Right forelimb (tissue), 1 donor: ENCODE measurements at regions not wholly inside any gene's neighbourhood (a gene's known extent, or its start where the extent isn't known, plus 50 kb on each side); places are given as distances from the start of the nearest gene placed in this dataset.

Source experiments
- DNase-seq: peaks from one replicate; pipeline ENCODE4 v3.0.0-alpha.2; 2018

DNA sequence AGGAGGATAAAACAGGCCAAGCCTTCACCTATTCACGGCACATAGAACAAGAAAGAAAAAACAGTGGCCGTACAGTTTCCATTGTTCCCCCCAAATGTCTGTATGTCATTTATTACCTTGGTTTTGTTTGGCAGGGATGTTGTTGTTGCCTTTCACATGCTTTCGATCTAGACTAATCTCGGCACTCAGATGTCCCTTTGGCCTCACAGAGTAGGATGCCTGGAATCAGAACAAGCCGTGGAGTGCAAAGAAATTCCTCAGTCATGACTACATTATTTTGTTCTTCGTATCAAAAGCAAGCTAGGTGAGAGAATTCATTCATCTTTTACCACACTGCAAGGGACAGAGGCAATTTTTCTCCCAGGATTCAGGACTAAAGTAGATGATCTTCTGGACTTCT is 106.9 kb downstream of the SMIM20 start:
- DNase-seq = no peak

DNA sequence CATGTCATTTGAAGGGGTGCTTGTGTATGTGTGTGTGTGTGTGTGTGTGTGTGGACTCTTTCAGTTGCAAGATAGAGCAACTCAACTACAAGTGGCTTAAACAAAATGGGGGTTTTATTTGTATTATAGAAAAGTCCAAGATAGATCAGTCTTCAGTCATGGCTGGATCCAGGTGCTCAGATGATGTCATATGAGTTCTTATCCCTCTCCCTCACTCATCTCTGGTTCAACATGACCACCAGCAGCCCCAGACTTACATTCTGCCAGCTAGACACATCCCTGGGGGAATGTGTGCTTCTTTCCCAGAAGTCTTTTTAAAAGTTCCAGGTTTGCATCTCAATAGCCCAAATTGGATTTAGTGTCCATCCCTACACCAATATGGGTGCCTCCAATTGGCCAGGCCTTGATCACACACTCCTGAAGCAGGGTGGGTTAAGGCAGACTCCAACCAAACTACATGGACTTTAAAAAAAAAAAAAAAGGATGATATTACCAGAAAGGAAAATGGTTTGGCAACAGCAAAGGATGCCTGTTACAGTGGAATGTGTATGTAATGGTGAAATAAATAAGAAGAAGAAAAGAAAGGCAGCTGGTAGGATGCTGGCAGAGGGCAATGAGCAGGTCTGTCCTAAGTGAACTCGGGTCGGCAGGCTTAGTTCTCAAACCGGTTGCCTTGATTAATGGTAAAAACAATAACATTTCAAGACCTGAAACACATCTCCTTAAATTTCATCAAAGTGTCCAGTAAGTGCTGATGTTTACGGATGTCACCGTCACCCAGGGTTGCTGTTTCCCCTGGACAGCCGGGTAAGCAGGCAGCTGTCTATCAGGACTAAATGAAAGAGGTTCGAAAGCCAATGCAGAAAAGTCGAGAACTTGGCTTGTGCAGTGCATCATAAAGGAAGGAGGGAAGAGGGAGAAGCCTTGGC is 107.7 kb downstream of the SMIM20 start:
- no peak for DNase-seq

GRCh38 chr4:26022346-26023202 is 108.6 kb downstream of the SMIM20 start:
- DNase-seq = peak; percentile 70

DNA sequence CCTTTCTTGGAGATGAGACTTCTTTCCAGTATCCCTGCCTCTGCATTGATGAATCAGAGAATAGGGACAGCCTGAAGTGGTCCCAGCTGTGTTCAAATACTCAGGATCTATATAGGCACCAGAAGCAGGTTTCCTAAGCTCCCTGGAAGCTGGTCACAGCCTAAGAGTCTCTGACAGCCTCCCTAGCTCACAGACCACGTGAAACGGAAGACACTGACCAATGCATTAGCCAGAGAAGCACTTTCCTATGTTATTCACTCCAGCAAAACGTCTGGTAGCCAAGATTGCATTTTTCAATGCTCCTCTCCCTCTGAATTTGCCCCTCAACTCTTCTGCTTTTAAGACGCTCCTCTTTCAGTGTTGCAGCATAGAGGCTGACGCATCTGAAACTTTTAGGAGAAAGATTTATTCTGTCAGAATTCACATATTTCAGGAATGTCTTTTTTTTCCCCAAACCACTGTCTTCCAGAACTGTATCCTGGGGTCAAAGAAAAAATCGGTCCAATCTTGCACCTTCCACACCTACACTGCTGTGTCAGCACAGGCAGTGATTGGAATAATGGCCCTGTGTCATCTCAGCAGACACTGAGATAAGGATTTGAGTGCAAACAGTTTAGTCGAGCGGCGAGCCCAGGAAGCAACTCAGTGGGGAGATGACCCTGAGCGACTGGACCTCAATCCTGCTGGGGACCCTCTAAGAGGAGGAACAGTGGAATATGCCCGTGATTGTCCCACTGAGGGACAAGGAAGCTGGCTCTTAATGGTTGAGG is 109.4 kb downstream of the SMIM20 start:
- no peak for DNase-seq

- DNase-seq = no peak
Observed at GRCh38 chr4:26024079-26024478, 110.1 kb downstream of the SMIM20 start.

- DNase-seq = no peak
Observed at GRCh38 chr4:26028133-26028792, 114.2 kb downstream of the SMIM20 start.

DNA sequence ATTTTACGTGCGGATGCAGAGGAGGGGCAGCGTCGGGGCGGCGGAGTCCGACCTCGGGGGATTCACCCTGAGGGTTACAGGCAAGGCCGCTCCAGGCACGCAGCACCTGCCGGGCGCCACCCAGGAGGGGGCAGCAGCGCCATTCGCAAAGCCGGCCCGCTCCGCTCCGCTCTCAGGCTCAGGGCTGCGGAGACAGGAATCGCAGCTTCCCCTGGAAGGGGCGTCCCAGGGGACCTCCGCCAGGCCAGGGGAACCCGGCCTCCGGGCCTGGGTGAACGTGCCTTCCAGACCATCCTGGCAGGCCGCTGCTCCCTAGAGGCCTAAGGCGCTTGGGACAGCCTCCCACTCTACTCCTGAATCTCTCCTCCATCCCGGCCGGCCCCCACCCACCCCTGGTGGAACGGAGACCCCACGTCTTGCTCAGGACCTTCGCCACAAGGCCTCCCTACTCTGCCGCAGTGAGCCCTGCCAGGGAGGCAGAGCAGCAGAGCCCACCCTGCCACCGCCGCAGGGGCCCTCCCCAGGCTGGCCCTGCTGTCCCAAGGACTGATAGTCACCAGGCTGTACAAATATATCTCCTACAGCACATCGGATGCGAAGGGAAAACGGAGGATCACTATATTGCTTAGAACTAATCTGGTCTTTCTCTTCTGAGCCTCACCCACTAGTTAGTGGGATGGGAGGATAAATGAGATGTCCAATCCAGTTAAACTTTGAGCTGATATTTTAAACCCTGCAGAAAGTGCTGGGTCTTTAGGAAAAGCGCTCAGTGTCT is 115.0 kb downstream of the SMIM20 start:
- DNase-seq = peak; percentile 89

DNA sequence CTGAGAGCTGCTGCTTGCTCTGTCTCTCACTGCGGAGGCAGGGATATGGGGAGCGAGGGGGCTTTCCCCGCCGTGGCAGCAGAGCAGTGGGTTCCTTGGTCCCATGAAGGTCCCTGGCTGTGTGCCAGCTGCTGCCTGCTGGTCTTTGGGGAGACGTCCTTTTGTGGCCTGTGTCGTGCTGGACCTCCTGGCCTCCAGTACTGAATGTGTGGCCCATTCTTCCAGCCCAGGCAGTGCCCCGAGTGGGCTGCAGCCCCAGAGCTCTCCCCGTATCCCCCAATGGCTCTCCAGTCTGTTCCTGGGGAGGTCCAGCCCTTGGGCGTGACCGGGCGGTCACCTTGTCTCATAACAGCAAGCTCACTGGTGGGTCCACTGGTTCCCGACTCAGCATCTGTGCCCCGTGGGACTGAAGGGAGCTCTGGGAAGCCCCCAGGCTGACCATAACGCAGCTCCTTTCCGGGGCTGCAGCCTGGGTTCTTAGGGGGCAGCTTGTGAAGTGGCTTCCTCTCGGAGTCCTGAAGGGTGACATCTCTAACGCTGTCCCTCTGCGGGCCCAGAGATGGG is 115.6 kb downstream of the SMIM20 start:
- DNase-seq = no peak

DNA sequence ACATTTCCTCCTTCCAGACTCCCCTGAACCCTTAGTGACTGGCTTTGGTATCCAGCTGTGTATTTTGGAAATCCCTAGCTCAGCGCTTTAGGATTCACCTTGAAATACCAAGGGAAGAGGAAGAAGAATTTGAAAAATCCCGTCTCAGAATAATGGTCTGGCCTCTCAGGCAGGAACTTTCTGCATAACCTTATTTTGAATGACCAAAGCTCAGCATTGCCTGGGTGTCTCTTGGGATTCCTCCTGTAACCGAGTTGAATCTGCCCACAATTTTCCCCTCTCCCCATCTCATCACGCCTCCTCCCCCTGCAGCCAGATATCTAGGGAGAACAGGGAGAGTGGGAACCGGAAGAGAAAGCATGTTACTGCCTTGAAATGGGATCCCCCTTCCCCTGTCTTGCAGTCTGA is 116.2 kb downstream of the SMIM20 start:
- DNase-seq = no peak

GRCh38 chr4:26030780-26031179 is 116.8 kb downstream of the SMIM20 start:
- no peak for DNase-seq

DNA sequence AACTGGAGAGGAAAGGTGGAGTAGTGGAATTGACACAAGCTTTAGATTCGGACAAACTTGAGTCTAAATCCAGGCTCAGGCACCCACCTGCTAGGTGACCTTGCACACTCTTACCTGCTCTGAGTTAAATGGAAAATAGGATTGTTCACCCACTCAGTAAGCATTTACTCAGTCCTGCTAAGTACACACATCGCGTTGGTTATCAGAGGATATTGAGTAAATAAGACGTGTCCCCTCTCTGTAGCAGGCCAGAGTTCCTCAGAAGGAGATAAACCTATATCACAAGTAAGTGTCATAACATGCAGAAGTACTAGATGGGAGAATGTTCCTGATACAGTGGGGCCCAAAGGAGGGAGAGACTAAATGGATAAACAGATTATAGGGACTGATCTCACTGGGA is 117.7 kb downstream of the SMIM20 start:
- no peak for DNase-seq

DNA sequence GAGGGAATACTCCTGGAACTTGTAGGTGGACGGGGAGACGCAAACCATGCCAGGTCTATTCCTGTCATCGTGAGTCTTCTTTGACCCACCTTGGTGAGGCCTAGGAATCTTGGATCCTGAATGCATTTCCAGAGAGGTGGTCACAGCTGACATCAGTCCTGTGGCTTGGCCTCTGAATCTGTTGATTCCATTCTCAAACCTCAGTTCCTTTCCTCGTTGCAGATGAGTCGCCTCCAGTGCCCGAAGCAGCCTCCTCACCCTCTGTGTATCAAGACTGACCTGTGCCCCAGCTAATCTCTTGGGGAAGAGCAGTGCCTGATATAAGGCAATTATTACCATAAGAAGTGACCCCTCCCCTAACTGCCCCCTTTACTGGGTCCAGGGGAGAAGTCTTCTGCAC is 118.1 kb downstream of the SMIM20 start:
- no peak for DNase-seq

DNA sequence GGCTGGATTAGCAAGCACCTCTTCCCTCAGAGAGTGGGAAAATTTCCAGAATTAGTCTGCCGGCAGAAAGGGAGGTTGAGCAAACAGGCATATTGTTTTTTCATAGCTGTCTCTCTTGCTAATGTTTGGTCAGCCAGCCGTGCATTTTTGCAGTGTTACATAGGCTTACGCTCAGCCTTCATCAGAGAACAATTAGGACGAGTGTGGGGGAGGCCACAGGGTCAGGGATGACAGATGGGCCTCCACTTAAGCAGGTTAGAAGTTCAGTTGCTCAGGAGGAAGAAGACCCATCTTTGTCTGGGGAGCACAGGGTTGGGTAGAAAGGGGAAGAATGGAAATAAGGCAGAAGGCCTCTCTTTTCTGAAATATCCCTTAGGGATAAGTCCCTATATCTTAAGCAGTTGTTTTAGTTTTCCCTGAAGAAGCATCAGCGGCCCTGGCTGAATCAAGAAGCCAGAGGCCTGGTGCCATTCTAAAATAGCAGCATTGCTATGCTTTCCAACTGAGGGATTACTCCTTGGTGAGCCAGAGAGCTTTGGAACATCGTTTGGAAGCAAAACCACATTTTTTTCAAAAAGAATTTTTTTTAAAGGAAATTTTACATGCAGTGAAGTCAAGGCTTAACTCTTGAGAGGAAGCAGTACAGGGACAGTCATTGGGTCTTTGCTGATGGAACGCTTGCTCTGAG is 118.8 kb downstream of the SMIM20 start:
- peak; percentile 67 for DNase-seq

GRCh38 chr4:26033389-26033788 is 119.4 kb downstream of the SMIM20 start:
- DNase-seq = no peak

- no peak for DNase-seq
Observed at GRCh38 chr4:26034849-26035248, 120.8 kb downstream of the SMIM20 start.

DNA sequence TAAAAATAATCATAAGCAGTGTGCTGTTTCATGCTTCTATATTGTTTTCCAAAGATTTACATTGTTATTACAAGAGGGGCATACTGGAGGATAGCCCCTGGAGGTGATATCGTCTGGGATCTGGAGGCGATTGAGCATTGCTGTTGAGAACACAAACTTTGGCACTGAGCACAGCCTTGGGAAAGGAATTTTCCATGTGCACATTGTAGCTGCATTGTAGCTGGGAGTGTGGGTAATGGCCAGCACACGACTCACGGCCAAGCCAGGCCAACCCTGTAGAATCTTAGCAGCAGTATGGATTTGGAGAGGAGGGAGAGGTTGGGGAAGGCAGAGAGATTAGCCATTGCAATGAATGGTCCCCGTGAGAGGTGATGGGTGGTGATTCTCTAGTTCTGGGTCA is 121.9 kb downstream of the SMIM20 start:
- DNase-seq = no peak

DNA sequence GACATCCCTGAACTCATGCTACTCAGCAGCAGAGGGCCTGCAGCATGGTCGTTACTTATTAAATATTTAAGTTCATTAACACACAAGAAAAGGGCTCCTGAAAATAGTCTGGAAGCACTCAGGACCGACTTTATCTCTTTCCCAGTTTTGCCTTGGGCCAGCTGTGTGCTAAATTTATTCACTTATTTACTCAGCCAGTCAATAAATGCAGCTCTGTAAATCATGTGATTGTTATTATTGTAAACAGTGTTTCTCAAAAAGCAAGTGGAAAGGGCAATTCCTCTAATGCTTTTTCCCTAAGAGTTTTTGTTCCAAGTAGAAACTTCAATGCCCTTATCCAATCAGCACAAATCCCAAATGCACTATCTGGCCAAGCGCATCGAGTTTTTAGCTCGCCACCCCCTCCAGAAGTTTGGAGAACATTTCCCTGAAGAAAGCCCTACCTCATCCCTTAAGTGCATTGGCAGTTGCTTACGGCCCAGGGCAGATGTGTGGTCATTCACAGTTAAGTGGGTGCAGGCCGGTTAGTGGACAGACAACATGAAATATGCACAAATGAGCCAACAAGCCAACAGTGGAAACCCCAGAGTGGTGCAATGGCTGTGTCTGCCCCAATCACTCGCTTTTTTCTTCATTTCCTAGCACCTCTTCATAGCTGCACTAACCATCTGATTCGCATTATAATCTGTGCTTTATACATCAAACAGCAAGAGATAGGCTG is 125.8 kb downstream of the SMIM20 start:
- DNase-seq = no peak

DNA sequence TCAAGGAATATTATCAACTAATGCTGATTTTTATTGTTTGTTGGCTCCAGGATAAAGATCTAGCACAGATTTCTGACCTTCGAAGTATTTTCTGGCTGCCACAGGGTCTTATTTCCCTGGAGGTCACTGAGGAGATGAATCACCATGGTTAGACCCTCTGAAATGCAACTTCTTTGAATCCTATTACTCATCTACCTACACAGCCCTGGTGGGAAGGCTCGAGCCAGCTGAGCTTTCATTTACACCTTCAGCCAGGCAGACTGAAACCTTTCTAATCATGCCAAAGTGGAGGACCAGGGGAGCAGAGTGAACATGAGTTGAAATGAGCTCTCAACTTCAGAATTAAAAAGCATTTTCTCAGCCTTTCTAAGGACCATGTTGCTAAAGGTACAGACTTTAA is 130.5 kb downstream of the SMIM20 start:
- no peak for DNase-seq

- no peak for DNase-seq
Observed at GRCh38 chr4:26044983-26045382, 131.0 kb downstream of the SMIM20 start.

DNA sequence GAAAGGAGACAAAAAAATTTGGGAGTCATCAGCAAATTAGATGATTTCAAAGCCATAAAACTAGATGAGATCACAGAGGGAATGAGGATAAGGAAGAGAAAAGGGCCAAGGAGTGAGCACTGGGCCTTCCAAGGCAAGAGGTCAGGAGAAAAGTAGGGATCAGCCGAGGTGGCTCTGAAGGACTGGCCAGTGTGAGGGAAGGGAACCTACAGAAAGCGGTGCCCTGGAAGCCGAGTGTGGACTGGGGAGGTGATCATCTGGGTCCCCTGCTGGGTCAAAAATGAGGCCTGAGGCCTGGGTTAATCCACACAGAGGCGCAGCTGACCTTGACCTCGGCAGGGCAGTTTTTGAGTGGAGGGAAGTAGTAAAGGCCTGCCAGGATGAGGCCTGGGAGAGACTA is 133.8 kb downstream of the SMIM20 start:
- no peak for DNase-seq
